HG02852 (cell line): ENCODE measurements at regions not wholly inside any gene's neighbourhood (a gene's known extent, or its start where the extent isn't known, plus 50 kb on each side); places are given as distances from the start of the nearest gene placed in this dataset.

Experiments used
- ATAC-seq: cut with Tn5 transposase; IDR thresholded peaks from one replicate; pipeline ENCODE4 v1.9.1; 2021; ENCODE audit warnings: mild to moderate bottlenecking, moderate library complexity; ENCODE audit not compliant: unreplicated experiment

- no peak for ATAC-seq
Observed at GRCh38 chr11:81913793-81914192, 819.9 kb downstream of the FAM181B start.

- no peak for ATAC-seq
Observed at GRCh38 chr11:81907996-81908395, 825.7 kb downstream of the FAM181B start.

- no peak for ATAC-seq
Observed at GRCh38 chr11:81899156-81899555, 834.5 kb downstream of the FAM181B start.

DNA sequence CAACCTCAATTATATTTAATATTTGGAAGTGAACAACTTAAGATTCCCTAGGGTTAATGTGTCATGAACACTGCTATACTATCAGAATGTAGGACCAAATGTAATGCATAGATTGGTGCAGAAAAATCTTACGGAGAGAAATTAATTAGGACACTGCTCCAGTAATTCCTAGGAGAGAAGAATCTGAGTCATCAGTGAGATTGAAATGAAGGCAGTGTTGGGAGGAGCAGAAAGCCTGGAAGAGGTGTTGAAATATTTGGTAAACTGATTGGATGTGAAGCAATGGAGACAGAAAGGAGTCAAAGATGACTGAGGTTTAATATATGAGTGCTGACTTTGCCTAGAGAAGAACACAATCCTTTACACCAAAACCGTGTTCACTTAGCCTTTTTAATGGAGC lies 836.0 kb downstream of the FAM181B start:
- no peak for ATAC-seq

DNA sequence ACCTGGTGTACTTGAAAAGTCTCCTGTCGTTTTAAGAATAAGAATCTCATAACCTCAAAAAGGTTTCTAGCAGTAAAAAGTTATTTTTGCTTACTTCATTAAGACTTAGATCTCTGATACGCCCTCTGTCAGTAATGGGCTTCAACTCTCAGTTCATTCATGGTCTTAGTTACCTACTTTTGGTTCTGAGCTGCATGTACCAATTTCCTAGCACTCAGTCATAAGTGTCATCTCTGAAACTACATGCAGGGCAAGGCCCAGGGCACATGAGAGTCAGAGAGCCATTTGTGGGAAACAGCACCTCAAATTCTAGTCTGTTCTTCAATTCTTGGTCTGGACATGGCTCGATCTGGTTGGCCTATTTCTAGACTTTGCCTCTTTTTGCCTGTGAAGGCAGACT lies 838.4 kb downstream of the FAM181B start:
- no peak for ATAC-seq

DNA sequence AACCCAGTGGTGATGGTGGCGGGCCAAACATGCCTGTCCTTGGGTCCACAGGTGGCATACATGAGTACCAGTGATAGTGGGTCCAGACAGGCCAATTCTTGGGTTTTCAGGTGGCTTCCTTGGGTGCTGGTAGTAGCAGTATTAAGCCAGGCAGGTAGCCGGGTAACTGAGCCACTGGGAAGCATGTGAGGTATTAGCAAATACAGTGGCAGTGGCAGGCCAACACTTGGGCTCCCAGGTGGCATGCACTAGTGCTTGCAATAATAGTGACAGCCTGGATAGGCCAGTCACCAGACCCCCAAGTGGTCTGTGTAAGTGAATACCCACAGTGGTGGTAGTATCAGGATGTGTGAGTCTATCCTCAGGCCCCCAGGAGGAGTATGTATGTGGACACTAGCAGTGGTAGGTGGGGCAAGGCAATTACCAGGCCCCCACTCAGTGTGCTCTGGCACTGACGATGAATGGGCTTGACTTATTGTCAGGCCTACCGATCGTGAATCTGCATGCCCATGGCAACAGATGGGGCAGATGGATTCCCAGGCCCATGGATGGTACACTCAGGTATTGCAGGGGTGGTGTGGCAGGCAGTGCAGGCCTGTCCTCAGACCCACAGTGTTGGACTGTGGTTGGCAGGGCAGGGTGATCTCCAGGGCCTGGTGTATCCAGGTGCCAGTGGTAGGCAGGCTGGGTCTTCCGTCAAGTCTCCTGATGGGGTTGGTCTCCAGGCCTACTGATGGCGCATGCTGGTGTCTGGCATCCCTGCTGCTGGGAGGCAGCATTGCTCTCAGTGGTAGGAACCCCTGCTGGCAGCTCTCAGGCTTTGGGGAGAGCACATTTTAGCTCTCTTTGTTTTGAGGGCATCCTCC lies 840.7 kb downstream of the FAM181B start:
- ATAC-seq = no peak

DNA sequence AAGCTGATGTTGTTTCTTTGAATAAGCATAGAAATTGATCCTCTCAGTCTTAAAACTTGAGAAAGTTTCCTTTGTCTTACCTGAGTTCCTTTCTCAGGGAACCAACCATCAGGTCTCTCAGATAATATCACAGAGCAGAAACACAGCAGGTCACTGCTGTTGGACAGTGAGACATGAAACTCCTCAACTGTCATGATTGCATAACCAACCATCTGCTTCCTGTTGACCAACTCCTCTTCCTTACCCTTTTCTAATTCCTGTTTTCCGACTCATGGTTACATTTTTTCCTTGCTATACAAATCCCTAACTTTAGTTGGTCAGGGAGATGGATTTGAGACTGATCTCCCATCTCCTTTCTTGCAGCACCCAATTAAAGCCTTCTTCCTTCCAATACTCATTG lies 845.3 kb downstream of the FAM181B start:
- no peak for ATAC-seq

- no peak for ATAC-seq
Observed at GRCh38 chr11:81887671-81888070, 846.0 kb downstream of the FAM181B start.

- ATAC-seq = no peak
Observed at GRCh38 chr11:81886406-81887075, 847.1 kb downstream of the FAM181B start.

DNA sequence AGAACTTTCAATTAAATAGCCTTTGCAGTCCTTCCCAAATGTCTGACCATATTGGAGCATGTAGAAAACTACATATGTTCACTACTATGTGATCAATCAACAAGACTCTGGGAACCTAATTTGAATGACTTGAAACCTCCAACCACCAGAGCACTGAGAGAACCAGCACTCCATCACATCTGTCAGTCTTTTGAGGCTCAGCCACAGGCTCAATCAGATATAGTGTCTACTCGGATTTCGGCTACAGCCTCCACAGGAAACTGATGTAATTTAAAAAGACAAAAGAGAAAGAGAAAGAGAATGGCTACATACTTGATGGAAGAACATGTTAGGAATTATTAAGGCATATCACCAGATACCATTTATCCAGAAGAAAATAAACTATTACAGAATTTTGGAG lies 859.0 kb downstream of the FAM181B start:
- ATAC-seq = peak; percentile 36

GRCh38 chr11:81870815-81871214 lies 862.8 kb downstream of the FAM181B start:
- ATAC-seq = no peak

DNA sequence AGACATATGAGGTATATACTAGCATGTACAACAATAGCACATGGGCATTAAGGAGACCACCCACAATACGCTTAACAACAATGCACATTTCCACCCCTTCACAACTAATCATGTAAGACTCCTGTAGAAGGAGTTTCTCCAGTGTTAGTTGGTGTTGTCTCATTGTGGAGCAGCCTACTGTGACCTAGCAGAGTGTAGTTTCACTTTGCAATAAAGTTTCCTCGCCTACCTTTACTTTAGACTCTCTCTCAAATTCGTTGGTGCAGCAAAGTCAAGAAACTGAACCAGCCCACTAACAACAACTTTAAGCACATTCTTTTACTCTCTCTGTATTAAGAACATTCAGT lies 863.6 kb downstream of the FAM181B start:
- peak; percentile 63 for ATAC-seq

GRCh38 chr11:81869351-81870065 lies 864.2 kb downstream of the FAM181B start:
- peak; percentile 90 for ATAC-seq

DNA sequence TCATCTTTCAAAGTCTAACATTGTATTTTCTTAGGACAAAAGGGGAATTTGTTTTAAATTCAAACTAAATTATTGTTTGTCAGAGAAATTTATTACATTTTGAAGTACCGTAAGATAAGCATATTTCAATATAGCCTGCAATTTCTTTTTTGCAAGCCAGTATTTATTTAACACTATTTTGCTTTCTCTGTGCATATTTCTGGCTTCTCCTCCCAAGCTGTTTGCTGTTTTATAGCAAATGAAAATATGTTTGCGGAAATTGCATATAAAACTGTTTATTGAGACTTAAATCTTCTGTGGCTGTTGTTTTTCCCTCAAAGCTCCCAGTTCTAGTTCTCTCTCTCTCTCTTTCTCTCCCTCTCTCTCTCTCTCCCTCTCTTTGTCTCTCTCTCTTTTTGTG lies 866.8 kb downstream of the FAM181B start:
- no peak for ATAC-seq

GRCh38 chr11:81857386-81857785 lies 876.3 kb downstream of the FAM181B start:
- ATAC-seq = no peak

- ATAC-seq = no peak
Observed at GRCh38 chr11:81853791-81854190, 879.9 kb downstream of the FAM181B start.

DNA sequence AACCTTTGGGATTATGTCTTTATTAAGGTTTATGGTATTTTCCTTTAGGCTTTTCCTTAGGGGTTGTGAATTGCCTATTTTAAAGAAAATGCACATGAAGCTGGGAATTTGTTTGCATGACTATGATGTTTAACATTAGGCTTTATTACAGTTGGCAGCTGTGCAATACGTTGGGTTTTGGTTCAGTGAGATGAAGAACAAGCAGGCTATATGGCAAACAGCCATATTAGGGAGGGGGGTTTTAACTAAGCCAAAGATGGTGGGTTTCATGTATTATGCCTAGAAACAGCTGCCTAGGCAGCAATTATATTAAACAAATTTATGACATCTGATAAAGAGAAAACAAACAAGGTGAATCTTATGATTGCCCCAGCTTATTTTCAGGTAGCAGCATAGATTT lies 880.8 kb downstream of the FAM181B start:
- ATAC-seq = no peak

DNA sequence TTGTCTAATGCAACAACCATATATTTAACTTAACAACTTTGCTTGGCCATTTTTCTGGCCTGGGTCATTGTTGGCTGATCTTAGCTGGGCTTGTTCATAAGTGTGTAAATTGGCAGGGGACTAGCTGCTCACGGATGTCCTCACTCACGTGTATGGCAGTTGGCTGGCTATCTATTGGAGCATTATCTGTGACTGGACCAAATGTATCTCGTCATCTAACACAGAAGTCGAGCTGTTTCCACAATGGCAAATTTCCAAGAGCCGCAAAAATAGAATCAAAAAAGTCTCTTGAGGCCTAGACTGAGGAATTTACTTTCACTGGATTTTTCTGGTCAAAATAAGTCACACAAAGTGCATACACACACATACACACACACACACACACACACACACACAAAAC lies 893.3 kb downstream of the FAM181B start:
- no peak for ATAC-seq

DNA sequence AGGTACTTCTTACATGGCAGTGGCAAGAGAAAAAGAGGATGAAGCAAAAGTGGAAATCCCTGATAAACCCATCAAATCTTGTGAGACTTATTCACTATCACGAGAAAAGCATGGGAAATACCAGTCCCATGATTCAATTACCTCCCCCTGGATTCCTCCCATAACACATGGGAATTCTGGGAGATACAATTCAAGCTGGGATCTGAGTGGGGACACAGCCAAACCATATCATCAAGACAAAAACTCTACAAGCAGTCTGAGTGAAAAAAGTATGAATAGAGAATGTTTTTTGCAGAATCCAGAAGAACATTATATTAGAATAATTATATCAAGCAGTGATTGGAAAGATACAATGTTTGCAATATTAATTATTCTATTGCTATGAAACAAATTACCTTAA lies 893.7 kb downstream of the FAM181B start:
- ATAC-seq = no peak

- ATAC-seq = no peak
Observed at GRCh38 chr11:81839016-81839415, 894.6 kb downstream of the FAM181B start.

DNA sequence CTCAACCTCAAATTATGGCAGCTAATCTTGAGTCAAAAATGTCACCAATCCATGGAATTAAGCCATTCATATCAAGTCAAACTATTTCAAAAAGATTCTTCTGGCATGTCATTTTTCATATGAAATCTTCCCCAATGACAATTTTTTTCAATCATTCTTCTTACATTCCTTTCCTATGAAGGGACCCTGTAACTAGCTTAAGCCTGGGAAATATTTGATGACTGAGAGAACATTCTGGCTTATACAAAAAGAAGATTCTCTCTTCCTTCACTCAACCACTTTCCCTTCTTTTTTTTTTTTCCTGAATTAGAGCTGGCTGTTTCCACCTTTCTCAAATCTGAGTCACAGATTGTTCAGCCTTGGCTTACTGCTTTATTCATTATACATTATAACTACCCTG lies 903.7 kb downstream of the FAM181B start:
- no peak for ATAC-seq

GRCh38 chr11:81825346-81825745 lies 908.3 kb downstream of the FAM181B start:
- no peak for ATAC-seq
